ENCODE measurements at regions not wholly inside any gene's neighbourhood (a gene's known extent, or its start where the extent isn't known, plus 50 kb on each side); places are given as distances from the start of the nearest gene placed in this dataset.

GRCh38 chr6:71072508-71072907 lies 115.6 kb upstream of the B3GAT2 start:
- Histone ChIP-seq H3K36me3 (ENCODE audit: control insufficient read depth in 2 of 2, insufficient read depth in 1 of 2, low read length in 2 of 2) (no peaks in the 10 kb centered on the region), H3K27ac (ENCODE audit: extremely low read depth, low read depth, low read length) (no peak overlapping the region), H3K4me3 (ENCODE audit: low read depth, low read length) (no peak overlapping the region), H3K4me1 (ENCODE audit: control insufficient read depth, insufficient read depth, low read length) (peaks cover 3% of the 10 kb centered on the region; the same call in 1 of the 2 replicates), H3K9me3 (ENCODE audit: control insufficient read depth, insufficient read depth, low read depth, low read length) (no peaks in the 10 kb centered on the region)
- CTCF ChIA-PET = interaction anchor here (1.0 kb wide), 1 partner anchor 59 kb away, joined by 4 read pairs; no protein-coding TSS in a partner anchor
- POLR2A ChIA-PET = no interaction called here
- TF ChIP-seq ZBTB10 (tag by site-specific recombination; IDR thresholded peaks at IDR 0.05) (no peak), ZNF514 (tag by site-specific recombination; IDR thresholded peaks at IDR 0.05) (no peak), ZNF354C (tag by site-specific recombination; IDR thresholded peaks at IDR 0.05; ENCODE audit: borderline replicate concordance, low read depth) (no peak), AEBP2 (tag by site-specific recombination; IDR thresholded peaks at IDR 0.05; ENCODE audit: borderline replicate concordance) (no peak), KLF1 (tag by site-specific recombination; IDR thresholded peaks at IDR 0.05) (no peak), PRDM1 (tag by site-specific recombination; IDR thresholded peaks at IDR 0.05) (0 out of 2 replicates have a peak, but pooled peaks have one; percentile 49), WT1 (tag by site-specific recombination; IDR thresholded peaks at IDR 0.05) (peak; percentile 44; the same call in 1 of the 2 replicates), MEIS1 (CRISPR knock-in tag; IDR thresholded peaks at IDR 0.05; ENCODE audit: borderline replicate concordance) (no peak), ZNF341 (tag by site-specific recombination; IDR thresholded peaks at IDR 0.05; ENCODE audit: low read depth) (no peak), BCL11A (tag by site-specific recombination; IDR thresholded peaks at IDR 0.05; ENCODE audit: low read depth) (no peak), HIC1 (tag by site-specific recombination; IDR thresholded peaks at IDR 0.05) (peak; percentile 44; the same call in 1 of the 2 replicates), ZNF37A (tag by site-specific recombination; IDR thresholded peaks at IDR 0.05) (no peak), ZNF140 (tag by site-specific recombination; IDR thresholded peaks at IDR 0.05) (no peak), ZBTB6 (tag by site-specific recombination; IDR thresholded peaks at IDR 0.05) (peak; percentile 8; the same call in 1 of the 2 replicates), TCF7L2 (IDR thresholded peaks at IDR 0.05; ENCODE audit: borderline replicate concordance, low read depth, low read length) (no peak), REST (tag by site-specific recombination; IDR thresholded peaks at IDR 0.05) (no peak), ZNF175 (tag by site-specific recombination; IDR thresholded peaks at IDR 0.05) (no peak), ZNF274 (IDR thresholded peaks at IDR 0.05; ENCODE audit: low read length) (no peak), ZNF274 (tag by site-specific recombination; IDR thresholded peaks at IDR 0.05; ENCODE audit: borderline replicate concordance) (no peak), YY2 (tag by site-specific recombination; IDR thresholded peaks at IDR 0.05) (no peak), HOXD13 (CRISPR knock-in tag; IDR thresholded peaks at IDR 0.05; ENCODE audit: borderline replicate concordance) (no peak), ZNF629 (tag by site-specific recombination; IDR thresholded peaks at IDR 0.05) (peak; percentile 57; the same call in 1 of the 2 replicates), ZNF280D (tag by site-specific recombination; IDR thresholded peaks at IDR 0.05) (no peak), SP3 (tag by site-specific recombination; IDR thresholded peaks at IDR 0.05) (no peak)

Measured in HEK293 (cell line).